Thoracic aorta (tissue), 2 donors: ENCODE measurements at regions not wholly inside any gene's neighbourhood (a gene's known extent, or its start where the extent isn't known, plus 50 kb on each side); places are given as distances from the start of the nearest gene placed in this dataset.

Experiments used
- ATAC-seq: fragments of 150-250 bp; one replicate; pipeline ENCODE4 v1.8.0; 2017; ENCODE audit warnings: low read depth; ENCODE audit not compliant: insufficient number of reproducible peaks, low FRiP score
- DNase-seq: peaks from one replicate; pipeline ENCODE4 v3.0.0-alpha.2; 2020; ENCODE audit warnings: low spot score
- H3K27ac ChIP-seq, 2 donors: fragments of 200-600 bp; sonication (generic); 1 replicate in 1 of 2; 2 replicates in 1 of 2; pipeline ENCODE4 v1.5.1; 2016; ENCODE audit warnings: mild to moderate bottlenecking in 2 of 2, moderate library complexity in 2 of 2
- H3K27me3 ChIP-seq: fragments of 200-600 bp; sonication (generic); replicated peaks from 2 replicates; pipeline ENCODE4 v1.6.0; 2016; ENCODE audit warnings: mild to moderate bottlenecking; ENCODE audit not compliant: insufficient read depth
- H3K36me3 ChIP-seq: fragments of 200-600 bp; sonication (generic); one replicate; pipeline ENCODE4 v1.5.1; 2016
- H3K4me1 ChIP-seq, 2 donors: fragments of 200-600 bp; sonication (generic); 1 replicate in 1 of 2; 2 replicates in 1 of 2; pipeline versions ENCODE4 v1.5.1 to v1.6.0; 2016; ENCODE audit warnings: low read depth in 2 of 2, mild to moderate bottlenecking in 1 of 2; ENCODE audit not compliant: control insufficient read depth in 1 of 2
- H3K4me3 ChIP-seq: fragments of 200-600 bp; sonication (generic); 2 replicates; pipeline ENCODE4 v1.5.1; 2016; ENCODE audit warnings: mild to moderate bottlenecking
- H3K9me3 ChIP-seq: fragments of 200-600 bp; sonication (generic); 2 replicates; pipeline ENCODE4 v1.5.1; 2016
- TF ChIP-seq, protein P1 (sequence below): fragments of 200-600 bp; sonication (generic); IDR thresholded peaks from one replicate; pipeline ENCODE4 v1.5.1; 2019; ENCODE audit warnings: antibody characterized with exemption

GRCh38 chr16:73737637-73738036, 559.0 kb upstream of the PSMD7 start:
- Histone ChIP-seq H3K36me3 (no peaks in the 10 kb centered on the region), H3K27ac (no peak overlapping the region), H3K27me3 (no peaks in the 10 kb centered on the region), H3K9me3 (no peaks in the 10 kb centered on the region), H3K4me3 (no peak overlapping the region), H3K4me1 (no peaks in the 10 kb centered on the region)
- ATAC-seq: no peak
- TF ChIP-seq, protein P1, sequence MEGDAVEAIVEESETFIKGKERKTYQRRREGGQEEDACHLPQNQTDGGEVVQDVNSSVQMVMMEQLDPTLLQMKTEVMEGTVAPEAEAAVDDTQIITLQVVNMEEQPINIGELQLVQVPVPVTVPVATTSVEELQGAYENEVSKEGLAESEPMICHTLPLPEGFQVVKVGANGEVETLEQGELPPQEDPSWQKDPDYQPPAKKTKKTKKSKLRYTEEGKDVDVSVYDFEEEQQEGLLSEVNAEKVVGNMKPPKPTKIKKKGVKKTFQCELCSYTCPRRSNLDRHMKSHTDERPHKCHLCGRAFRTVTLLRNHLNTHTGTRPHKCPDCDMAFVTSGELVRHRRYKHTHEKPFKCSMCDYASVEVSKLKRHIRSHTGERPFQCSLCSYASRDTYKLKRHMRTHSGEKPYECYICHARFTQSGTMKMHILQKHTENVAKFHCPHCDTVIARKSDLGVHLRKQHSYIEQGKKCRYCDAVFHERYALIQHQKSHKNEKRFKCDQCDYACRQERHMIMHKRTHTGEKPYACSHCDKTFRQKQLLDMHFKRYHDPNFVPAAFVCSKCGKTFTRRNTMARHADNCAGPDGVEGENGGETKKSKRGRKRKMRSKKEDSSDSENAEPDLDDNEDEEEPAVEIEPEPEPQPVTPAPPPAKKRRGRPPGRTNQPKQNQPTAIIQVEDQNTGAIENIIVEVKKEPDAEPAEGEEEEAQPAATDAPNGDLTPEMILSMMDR: no peak
- DNase-seq: no peak

GRCh38 chr16:73735954-73736353, 560.7 kb upstream of the PSMD7 start:
- Histone ChIP-seq H3K9me3 (no peaks in the 10 kb centered on the region), H3K4me1 (no peaks in the 10 kb centered on the region), H3K36me3 (no peaks in the 10 kb centered on the region), H3K4me3 (no peak overlapping the region), H3K27ac (no peak overlapping the region), H3K27me3 (no peaks in the 10 kb centered on the region)
- ATAC-seq (no peak), DNase-seq (no peak)
- TF ChIP-seq, protein P1: no peak

DNA sequence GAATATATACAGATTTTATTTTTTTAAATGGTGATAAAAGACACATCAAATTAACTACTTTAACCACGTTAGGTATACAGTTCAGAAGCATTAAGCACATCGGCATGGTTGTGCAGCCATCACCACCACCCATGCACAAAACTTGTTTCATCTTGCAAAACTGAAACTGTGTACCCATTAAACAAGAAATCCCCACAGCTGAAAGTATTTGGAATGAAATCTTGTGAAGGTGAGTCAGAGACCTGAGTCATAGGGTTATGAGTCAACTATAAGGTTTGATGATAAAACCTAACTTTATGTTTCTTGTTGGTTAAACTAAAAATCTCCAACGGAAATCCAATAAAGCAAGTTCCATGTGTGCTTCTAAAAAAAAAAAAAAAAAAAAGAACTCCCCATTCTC, 561.6 kb upstream of the PSMD7 start:
- H3K4me1 ChIP-seq: no peaks in the 10 kb centered on the region
- no peaks in the 10 kb centered on the region for H3K27me3 ChIP-seq
- H3K27ac ChIP-seq: no peak overlapping the region
- TF ChIP-seq, protein P1: no peak
- ATAC-seq (no peak), DNase-seq (no peak)
- H3K4me3 ChIP-seq: no peak overlapping the region
- no peaks in the 10 kb centered on the region for H3K9me3 ChIP-seq
- no peaks in the 10 kb centered on the region for H3K36me3 ChIP-seq

DNA sequence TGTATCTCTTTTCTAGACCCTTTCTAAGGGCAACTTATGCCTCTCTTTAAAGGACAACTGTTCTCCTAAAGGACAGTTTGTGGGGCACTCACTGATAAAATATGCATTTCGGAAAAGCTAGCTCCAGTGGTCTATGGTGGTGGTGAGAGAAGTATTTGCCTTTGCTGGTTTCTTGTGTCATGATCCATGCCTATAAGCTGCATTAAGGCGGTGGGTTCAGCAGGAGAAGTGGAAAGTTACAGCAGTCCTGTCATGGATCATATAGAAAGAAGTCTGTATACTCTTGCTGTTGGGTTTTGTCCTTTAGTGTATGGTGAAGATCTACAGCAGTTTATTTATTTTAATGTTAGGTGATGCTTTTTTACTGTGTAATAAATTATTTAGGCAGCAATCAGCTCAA, 563.9 kb upstream of the PSMD7 start:
- Histone ChIP-seq H3K27ac (no peak overlapping the region), H3K36me3 (no peaks in the 10 kb centered on the region), H3K4me1 (no peaks in the 10 kb centered on the region), H3K4me3 (no peak overlapping the region), H3K9me3 (no peaks in the 10 kb centered on the region), H3K27me3 (no peaks in the 10 kb centered on the region)
- no peak for ATAC-seq
- TF ChIP-seq, protein P1: no peak
- no peak for DNase-seq

DNA sequence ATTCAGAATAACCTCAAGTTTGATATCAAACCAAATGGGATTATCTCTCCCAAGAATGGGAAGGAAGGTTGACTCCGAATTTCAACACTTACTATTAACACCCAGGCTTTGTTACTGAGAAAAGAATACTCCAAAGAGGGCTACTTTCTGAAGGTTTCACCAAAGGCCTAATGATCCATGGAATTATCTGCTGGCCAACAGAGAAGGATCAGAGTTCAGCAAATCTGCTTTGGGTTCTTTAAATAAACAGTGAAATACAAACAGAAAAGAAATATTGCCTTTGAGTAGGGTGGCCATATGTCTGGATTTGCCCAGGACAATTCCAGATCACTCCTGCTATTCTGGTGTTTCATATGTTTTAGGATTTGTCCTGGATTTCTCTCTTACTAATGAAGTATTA, 564.5 kb upstream of the PSMD7 start:
- H3K27me3 ChIP-seq: no peaks in the 10 kb centered on the region
- TF ChIP-seq, protein P1: no peak
- no peaks in the 10 kb centered on the region for H3K36me3 ChIP-seq
- H3K4me3 ChIP-seq: no peak overlapping the region
- DNase-seq (no peak), ATAC-seq (no peak)
- H3K27ac ChIP-seq: no peak overlapping the region
- H3K9me3 ChIP-seq: no peaks in the 10 kb centered on the region
- no peaks in the 10 kb centered on the region for H3K4me1 ChIP-seq
